ENCODE measurements at regions not wholly inside any gene's neighbourhood (a gene's known extent, or its start where the extent isn't known, plus 50 kb on each side); places are given as distances from the start of the nearest gene placed in this dataset.

DNA sequence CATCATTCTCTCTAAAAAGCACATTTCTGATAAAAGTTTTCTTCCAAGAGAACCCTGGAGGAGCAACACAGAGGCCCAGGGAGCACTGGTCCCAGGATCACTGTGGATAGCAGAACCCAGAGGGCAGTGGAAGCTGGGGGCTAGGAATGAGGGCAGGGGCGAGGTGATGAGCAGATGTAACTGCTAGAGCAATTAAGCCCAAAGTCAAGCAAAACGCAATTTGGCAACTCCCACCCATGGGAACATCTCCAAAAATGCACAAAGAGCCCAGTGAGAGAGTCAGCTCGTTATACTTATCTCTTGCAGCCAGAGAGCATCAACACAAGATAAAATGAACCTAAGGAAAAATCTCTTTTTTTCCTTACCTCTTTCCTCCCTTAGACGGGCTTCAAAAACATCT is 284.2 kb downstream of the TBC1D4 start:
- DNase-seq (ENCODE audit: low spot score): no peak
- Histone ChIP-seq H2AFZ (no peak overlapping the region), H3K27me3 (no peaks in the 10 kb centered on the region), H3K9me3 (ENCODE audit: low read depth) (no peaks in the 10 kb centered on the region), H3K36me3 (replicated peaks; ENCODE audit: insufficient read depth, low read depth) (no peaks in the 10 kb centered on the region), H3K4me3 (no peak overlapping the region), H3K9me2 (replicated peaks; ENCODE audit: insufficient read depth) (no peaks in the 10 kb centered on the region), H3K27ac (no peak overlapping the region), H4K20me1 (ENCODE audit: insufficient read depth, poor library complexity, severe bottlenecking) (no peaks in the 10 kb centered on the region), H3K4me2 (no peak overlapping the region), H3K79me2 (no peaks in the 10 kb centered on the region), H3K4me1 (ENCODE audit: insufficient read depth) (no peaks in the 10 kb centered on the region)
- 72% methylated on average over 4 of the region's 4 CpGs for WGBS (ENCODE audit: low lambda C conversion rate, missing lambda C conversion rate)
- TF ChIP-seq, protein P1, sequence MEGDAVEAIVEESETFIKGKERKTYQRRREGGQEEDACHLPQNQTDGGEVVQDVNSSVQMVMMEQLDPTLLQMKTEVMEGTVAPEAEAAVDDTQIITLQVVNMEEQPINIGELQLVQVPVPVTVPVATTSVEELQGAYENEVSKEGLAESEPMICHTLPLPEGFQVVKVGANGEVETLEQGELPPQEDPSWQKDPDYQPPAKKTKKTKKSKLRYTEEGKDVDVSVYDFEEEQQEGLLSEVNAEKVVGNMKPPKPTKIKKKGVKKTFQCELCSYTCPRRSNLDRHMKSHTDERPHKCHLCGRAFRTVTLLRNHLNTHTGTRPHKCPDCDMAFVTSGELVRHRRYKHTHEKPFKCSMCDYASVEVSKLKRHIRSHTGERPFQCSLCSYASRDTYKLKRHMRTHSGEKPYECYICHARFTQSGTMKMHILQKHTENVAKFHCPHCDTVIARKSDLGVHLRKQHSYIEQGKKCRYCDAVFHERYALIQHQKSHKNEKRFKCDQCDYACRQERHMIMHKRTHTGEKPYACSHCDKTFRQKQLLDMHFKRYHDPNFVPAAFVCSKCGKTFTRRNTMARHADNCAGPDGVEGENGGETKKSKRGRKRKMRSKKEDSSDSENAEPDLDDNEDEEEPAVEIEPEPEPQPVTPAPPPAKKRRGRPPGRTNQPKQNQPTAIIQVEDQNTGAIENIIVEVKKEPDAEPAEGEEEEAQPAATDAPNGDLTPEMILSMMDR (IDR thresholded peaks at IDR 0.05; ENCODE audit: poor library complexity): no peak

GRCh38 chr13:75196147-75196837 is 285.7 kb downstream of the TBC1D4 start:
- H3K27me3 ChIP-seq: no peaks in the 10 kb centered on the region
- 68% methylated on average over 4 of the region's 4 CpGs for WGBS (ENCODE audit: low lambda C conversion rate, missing lambda C conversion rate)
- no peaks in the 10 kb centered on the region for H3K36me3 ChIP-seq (replicated peaks; ENCODE audit: insufficient read depth, low read depth)
- no peaks in the 10 kb centered on the region for H3K79me2 ChIP-seq
- H3K4me1 ChIP-seq (ENCODE audit: insufficient read depth): no peaks in the 10 kb centered on the region
- no peak overlapping the region for H3K27ac ChIP-seq
- H4K20me1 ChIP-seq (ENCODE audit: insufficient read depth, poor library complexity, severe bottlenecking): no peaks in the 10 kb centered on the region
- H2AFZ ChIP-seq: no peak overlapping the region
- no peak overlapping the region for H3K4me2 ChIP-seq
- DNase-seq (ENCODE audit: low spot score): no peak
- H3K9me2 ChIP-seq (replicated peaks; ENCODE audit: insufficient read depth): no peaks in the 10 kb centered on the region
- TF ChIP-seq, protein P1 (IDR thresholded peaks at IDR 0.05; ENCODE audit: poor library complexity): no peak
- TF ChIP-seq EZH2phosphoT487 (IDR thresholded peaks at IDR 0.05; ENCODE audit: low read depth, severe bottlenecking, unreplicated experiment): no peak
- no peak for TF ChIP-seq EZH2 (IDR thresholded peaks at IDR 0.05; ENCODE audit: borderline replicate concordance)
- H3K4me3 ChIP-seq: no peak overlapping the region
- H3K9me3 ChIP-seq (ENCODE audit: low read depth): no peaks in the 10 kb centered on the region

GRCh38 chr13:75195495-75196146 is 286.3 kb downstream of the TBC1D4 start:
- Histone ChIP-seq H3K79me2 (no peaks in the 10 kb centered on the region), H3K4me3 (no peak overlapping the region), H3K27ac (no peak overlapping the region), H3K9me3 (ENCODE audit: low read depth) (no peaks in the 10 kb centered on the region), H2AFZ (no peak overlapping the region), H3K9me2 (replicated peaks; ENCODE audit: insufficient read depth) (no peaks in the 10 kb centered on the region), H3K27me3 (no peaks in the 10 kb centered on the region), H3K36me3 (replicated peaks; ENCODE audit: insufficient read depth, low read depth) (no peaks in the 10 kb centered on the region), H4K20me1 (ENCODE audit: insufficient read depth, poor library complexity, severe bottlenecking) (no peaks in the 10 kb centered on the region), H3K4me2 (no peak overlapping the region), H3K4me1 (ENCODE audit: insufficient read depth) (no peaks in the 10 kb centered on the region)
- TF ChIP-seq, protein P1 (IDR thresholded peaks at IDR 0.05; ENCODE audit: poor library complexity): no peak
- TF ChIP-seq EZH2 (IDR thresholded peaks at IDR 0.05; ENCODE audit: borderline replicate concordance) (no peak), EZH2phosphoT487 (IDR thresholded peaks at IDR 0.05; ENCODE audit: low read depth, severe bottlenecking, unreplicated experiment) (no peak)
- DNase-seq (ENCODE audit: low spot score): no peak
- WGBS (ENCODE audit: low lambda C conversion rate, missing lambda C conversion rate): 80% methylated on average over 7 of the region's 7 CpGs
